GM18868 (cell line): ENCODE measurements at regions not wholly inside any gene's neighbourhood (a gene's known extent, or its start where the extent isn't known, plus 50 kb on each side); places are given as distances from the start of the nearest gene placed in this dataset.
"Not testable (repeated sequence)": the region's sequence is repeated elsewhere in the genome, so short reads cannot be mapped to it uniquely, and the experiment has no call there.

Source experiments
- ATAC-seq: cut with Tn5 transposase; IDR thresholded peaks from one replicate; pipeline ENCODE4 v1.9.1; 2021; ENCODE audit warnings: mild to moderate bottlenecking, moderate library complexity; ENCODE audit not compliant: unreplicated experiment

- no peak for ATAC-seq
Observed at GRCh38 chrX:76987381-76987780, 459.8 kb upstream of the FGF16 start.

DNA sequence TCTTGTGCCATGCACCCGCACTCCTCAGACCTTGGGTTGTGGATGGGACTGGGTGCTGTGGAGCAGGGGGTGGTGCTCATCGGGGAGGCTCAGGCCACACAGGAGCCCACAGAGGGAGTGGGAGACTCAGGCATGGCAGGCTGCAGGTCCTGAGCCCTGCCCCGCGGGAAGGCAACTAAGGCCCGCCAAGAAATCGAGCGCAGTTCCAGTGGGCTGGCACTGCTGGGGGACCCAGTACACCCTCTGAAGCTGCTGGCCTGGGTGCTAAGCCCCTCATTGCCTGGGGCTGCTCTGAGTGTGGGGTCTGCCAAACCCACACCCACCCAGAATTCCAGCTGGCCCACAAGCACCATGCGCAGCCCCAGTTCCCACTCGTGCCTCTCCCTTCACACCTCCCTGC, 450.5 kb upstream of the FGF16 start:
- ATAC-seq: no peak

GRCh38 chrX:77003530-77003929, 443.7 kb upstream of the FGF16 start:
- no peak for ATAC-seq

DNA sequence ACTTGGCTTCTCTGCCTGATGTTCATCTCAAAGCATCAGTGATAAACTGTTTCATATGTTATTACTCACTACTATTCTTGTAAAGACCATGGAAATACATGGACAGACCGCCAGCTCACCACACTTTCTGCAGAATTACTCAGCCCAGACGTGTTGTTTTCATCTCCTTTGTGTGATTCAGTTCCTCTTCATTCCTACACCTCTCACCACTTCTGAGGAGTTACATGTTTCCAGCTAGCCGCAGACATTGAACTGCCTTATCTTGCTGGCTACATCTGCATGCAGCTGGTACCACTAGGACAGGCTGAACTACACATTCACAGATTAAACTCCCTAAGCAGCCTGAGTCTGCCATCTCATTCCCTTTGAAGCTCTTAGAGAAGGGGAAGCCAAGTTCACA, 443.2 kb upstream of the FGF16 start:
- ATAC-seq: no peak

DNA sequence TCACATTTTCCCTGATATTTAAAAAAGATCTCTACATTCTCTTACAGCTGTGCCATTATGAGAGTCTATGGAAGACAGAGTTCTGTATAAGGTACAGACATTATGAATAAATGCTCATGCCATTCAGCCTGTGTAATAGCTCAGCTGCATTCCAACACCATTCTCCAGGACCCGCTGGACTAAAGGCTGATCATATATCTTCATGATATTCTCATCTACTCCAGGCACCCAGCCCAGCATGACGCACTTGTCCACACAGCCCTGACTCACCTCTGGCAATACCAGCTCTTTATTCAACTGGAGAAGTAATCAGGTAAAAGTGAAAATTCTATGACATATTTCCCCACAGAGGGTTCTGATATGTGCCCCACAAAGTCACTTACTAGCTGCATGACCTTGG, 437.5 kb upstream of the FGF16 start:
- ATAC-seq: no peak

GRCh38 chrX:77014377-77015372, 432.5 kb upstream of the FGF16 start:
- ATAC-seq: no peak

- ATAC-seq: no peak
Observed at GRCh38 chrX:77017093-77017492, 430.1 kb upstream of the FGF16 start.

- ATAC-seq: not testable (repeated sequence)
Observed at GRCh38 chrX:77046180-77046810, 400.9 kb upstream of the FGF16 start.

- ATAC-seq: no peak
Observed at GRCh38 chrX:77060572-77060971, 386.6 kb upstream of the FGF16 start.

GRCh38 chrX:77061022-77061421, 386.2 kb upstream of the FGF16 start:
- ATAC-seq: no peak

- ATAC-seq: no peak
Observed at GRCh38 chrX:77061545-77061944, 385.6 kb upstream of the FGF16 start.

- no peak for ATAC-seq
Observed at GRCh38 chrX:77065896-77066295, 381.3 kb upstream of the FGF16 start.

- ATAC-seq: no peak
Observed at GRCh38 chrX:77070202-77070918, 376.8 kb upstream of the FGF16 start.

DNA sequence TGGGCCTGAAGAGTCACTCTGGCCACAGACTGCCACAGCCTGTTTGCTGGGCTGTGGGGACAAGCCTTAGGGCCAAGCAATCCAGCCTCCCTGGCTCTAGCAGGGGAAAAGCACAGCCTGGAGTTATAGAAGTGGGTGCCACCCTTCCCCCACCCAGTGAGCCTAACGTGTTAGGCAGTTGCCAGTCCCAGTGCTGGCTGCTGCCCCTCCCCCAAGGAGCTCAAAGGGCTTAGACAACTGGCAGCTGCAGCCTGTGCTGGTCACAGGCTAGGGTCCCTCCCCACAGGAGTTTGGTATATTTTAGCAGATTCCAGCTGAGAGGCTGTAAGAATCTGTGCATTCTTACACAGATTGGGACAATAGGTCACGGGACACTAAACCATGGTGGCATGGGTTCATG, 370.3 kb upstream of the FGF16 start:
- no peak for ATAC-seq

GRCh38 chrX:77081237-77081636, 366.0 kb upstream of the FGF16 start:
- ATAC-seq: not testable (repeated sequence)

- no peak for ATAC-seq
Observed at GRCh38 chrX:77085372-77085771, 361.8 kb upstream of the FGF16 start.

DNA sequence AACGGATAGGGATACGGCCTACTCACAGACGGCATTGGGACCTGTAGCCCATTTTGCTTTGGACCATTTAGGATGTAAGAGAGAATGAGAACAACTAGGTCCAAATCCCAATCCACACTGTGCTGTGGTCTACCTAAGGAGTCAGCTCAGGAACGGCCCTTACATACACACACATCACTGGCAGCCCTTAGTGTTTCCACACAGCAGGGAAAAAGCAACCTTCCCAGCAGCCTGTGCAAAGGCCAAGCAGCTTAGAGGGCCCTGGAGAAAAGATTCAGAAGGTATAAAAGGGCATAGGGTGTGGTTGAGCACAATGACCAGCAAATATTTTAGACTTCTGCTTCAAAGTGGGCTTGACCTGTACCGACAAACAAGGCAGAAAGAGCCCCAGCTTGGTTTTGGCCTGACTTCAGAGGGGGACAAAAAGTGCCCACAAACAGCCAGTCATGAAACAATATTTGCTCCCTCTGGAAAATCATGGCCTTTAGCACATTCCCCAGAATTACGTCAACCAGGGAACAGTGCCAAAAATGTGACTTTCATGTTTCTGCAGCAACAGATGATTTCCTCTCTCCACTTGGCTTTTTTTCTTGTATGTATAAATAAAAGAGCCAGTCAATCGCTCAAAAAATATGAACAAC, 359.5 kb upstream of the FGF16 start:
- ATAC-seq: no peak

DNA sequence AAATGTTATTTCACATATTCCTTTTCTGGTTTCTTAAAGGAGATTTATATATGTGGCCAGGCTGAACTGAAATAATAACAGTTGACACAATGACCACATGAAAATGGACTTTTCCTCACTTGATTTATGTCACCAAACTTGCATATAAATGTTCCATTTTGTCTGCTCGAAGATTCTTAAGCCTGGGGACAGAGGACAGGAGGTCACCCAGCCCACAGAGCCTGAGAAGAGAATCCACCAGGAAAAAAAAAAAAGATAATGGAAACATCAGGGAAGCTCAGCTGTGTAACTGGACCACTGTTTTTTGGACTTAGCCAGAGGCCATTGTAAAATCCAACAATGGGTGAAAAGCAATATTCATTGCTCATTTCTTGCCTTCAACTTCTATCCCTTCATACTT, 359.0 kb upstream of the FGF16 start:
- ATAC-seq: no peak

DNA sequence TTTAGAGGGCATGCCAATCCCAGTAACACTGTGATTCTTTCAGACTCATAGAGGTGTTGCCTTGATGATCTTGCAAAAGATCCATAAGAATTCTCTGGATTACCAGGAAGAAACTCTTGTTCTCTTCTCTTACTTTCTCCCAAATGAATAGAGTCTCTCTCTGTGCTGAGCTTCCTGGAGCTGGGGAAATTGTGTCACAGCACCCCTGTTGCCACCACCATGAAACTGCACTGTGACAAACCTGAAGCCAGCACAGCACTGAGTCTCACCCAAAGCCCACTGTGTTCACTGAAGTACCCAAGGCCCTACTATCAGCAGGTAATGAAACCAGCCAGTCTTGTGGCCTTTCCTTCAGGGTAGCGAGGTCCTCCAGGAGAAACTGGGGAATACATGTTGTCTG, 332.7 kb upstream of the FGF16 start:
- no peak for ATAC-seq

DNA sequence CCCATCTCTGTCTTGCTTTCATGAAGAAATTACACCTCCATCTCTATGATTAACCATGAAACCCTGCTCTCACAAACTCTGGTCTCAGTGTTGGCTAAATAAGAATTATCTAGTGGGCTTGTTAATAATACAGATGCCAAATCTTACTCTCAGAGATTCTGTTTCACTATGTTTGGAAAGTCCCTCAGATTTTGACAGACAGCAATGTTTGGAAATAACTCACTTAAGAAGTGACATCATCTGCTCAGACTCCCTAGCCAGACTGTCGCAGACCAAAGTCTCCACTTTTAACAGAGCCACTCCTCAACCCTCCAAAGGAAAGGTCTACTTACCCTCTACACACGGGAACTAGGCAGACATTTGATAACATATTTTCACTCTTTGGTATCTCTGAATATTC, 328.5 kb upstream of the FGF16 start:
- peak; percentile 89 for ATAC-seq

- ATAC-seq: no peak
Observed at GRCh38 chrX:77119706-77120105, 327.5 kb upstream of the FGF16 start.
